ENCODE measurements at regions not wholly inside any gene's neighbourhood (a gene's known extent, or its start where the extent isn't known, plus 50 kb on each side); places are given as distances from the start of the nearest gene placed in this dataset.

GRCh38 chr14:83533734-83534133, 1996.2 kb upstream of the FLRT2 start:
- TF ChIP-seq CTCF (conservative IDR thresholded peaks at IDR 0.05; ENCODE audit: low read length) (no peak), EZH2phosphoT487 (IDR thresholded peaks at IDR 0.05; ENCODE audit: borderline replicate concordance, low read depth, low read length) (no peak)

Data from OCI-LY7 (cell line).